Loucy (cell line): ENCODE measurements at regions not wholly inside any gene's neighbourhood (a gene's known extent, or its start where the extent isn't known, plus 50 kb on each side); places are given as distances from the start of the nearest gene placed in this dataset.

Source experiments
- H2AFZ ChIP-seq: fragments of 200-600 bp; sonication (generic); 2 replicates; pipeline ENCODE4 v1.6.0; 2016; ENCODE audit warnings: antibody characterized with exemption, mild to moderate bottlenecking, low read length, moderate library complexity
- H3F3A ChIP-seq: fragments of 200-600 bp; 2 replicates; pipeline ENCODE4 v1.6.0; 2016; ENCODE audit warnings: antibody characterized with exemption, low read depth, mild to moderate bottlenecking
- H3K27me3 ChIP-seq: fragments of 200-600 bp; sonication (generic); 2 replicates; pipeline ENCODE4 v1.6.1; 2014; ENCODE audit warnings: low read length, mild to moderate bottlenecking; ENCODE audit not compliant: insufficient read depth, poor library complexity, severe bottlenecking
- H3K36me3 ChIP-seq: fragments of 200-600 bp; sonication (generic); 2 replicates; pipeline ENCODE4 v1.6.1; 2016; ENCODE audit warnings: low read length; ENCODE audit not compliant: insufficient read depth
- H3K4me1 ChIP-seq: fragments of 200-600 bp; sonication (generic); 2 replicates; pipeline ENCODE4 v1.5.1; 2014; ENCODE audit warnings: low read length, mild to moderate bottlenecking; ENCODE audit not compliant: insufficient read depth, poor library complexity, severe bottlenecking
- H3K4me2 ChIP-seq: fragments of 200-600 bp; sonication (generic); 2 replicates; pipeline ENCODE4 v1.6.0; 2014; ENCODE audit warnings: antibody characterized with exemption, low read length, low read depth, mild to moderate bottlenecking; ENCODE audit not compliant: poor library complexity, severe bottlenecking
- H3K4me3 ChIP-seq: fragments of 200-600 bp; sonication (generic); 2 replicates; pipeline ENCODE4 v1.5.1; 2014; ENCODE audit warnings: low read length, mild to moderate bottlenecking, mixed read lengths; ENCODE audit not compliant: poor library complexity, severe bottlenecking
- H3K79me2 ChIP-seq: fragments of 200-600 bp; sonication (generic); 2 replicates; pipeline ENCODE4 v1.6.1; 2014; ENCODE audit warnings: low read length; ENCODE audit not compliant: insufficient read depth
- H3K9ac ChIP-seq: fragments of 200-600 bp; sonication (generic); 2 replicates; pipeline ENCODE4 v1.6.0; 2014; ENCODE audit warnings: mild to moderate bottlenecking, low read depth, low read length, moderate library complexity; ENCODE audit not compliant: poor library complexity, severe bottlenecking
- H3K9me2 ChIP-seq: fragments of 200-600 bp; sonication (generic); replicated peaks from 2 replicates; pipeline ENCODE4 v1.6.1; 2016; ENCODE audit warnings: low read depth, low read length, mixed read lengths
- H3K9me3 ChIP-seq: fragments of 200-600 bp; sonication (generic); 2 replicates; pipeline ENCODE4 v1.6.1; 2014; ENCODE audit warnings: mild to moderate bottlenecking, antibody characterized with exemption, low read length, low read depth; ENCODE audit not compliant: insufficient read depth
- H4K20me1 ChIP-seq: fragments of 200-600 bp; sonication (generic); 2 replicates; pipeline ENCODE4 v1.6.0; 2014; ENCODE audit warnings: antibody characterized with exemption, low read length, mild to moderate bottlenecking; ENCODE audit not compliant: insufficient read depth, poor library complexity, severe bottlenecking
- CTCF ChIP-seq: fragments of 200-600 bp; sonication (generic); conservative IDR thresholded peaks from 2 replicates; pipeline ENCODE4 v1.5.1; 2014; ENCODE audit warnings: mild to moderate bottlenecking, antibody characterized with exemption, low read length
- EZH2phosphoT487 ChIP-seq: fragments of 200-600 bp; IDR thresholded peaks from 2 replicates; pipeline ENCODE4 v1.6.1; 2018; ENCODE audit warnings: antibody characterized with exemption, mild to moderate bottlenecking, moderate library complexity, borderline replicate concordance

- no peaks in the 10 kb centered on the region for H3K27me3 ChIP-seq
- H3K36me3 ChIP-seq: no peaks in the 10 kb centered on the region
- no peak overlapping the region for H3K4me3 ChIP-seq
- H3K9me3 ChIP-seq: no peaks in the 10 kb centered on the region
- H2AFZ ChIP-seq: no peak overlapping the region
- H3K79me2 ChIP-seq: no peaks in the 10 kb centered on the region
- TF ChIP-seq EZH2phosphoT487 (no peak), CTCF (no peak)
- no peak overlapping the region for H3K4me2 ChIP-seq
- H3K9ac ChIP-seq: no peak overlapping the region
- H3K4me1 ChIP-seq: no peaks in the 10 kb centered on the region
- H4K20me1 ChIP-seq: no peaks in the 10 kb centered on the region
- H3K9me2 ChIP-seq: no peaks in the 10 kb centered on the region
- H3F3A ChIP-seq: no peaks in the 10 kb centered on the region
Measured at GRCh38 chr11:130650456-130651030, 202.1 kb downstream of the ADAMTS15 start.

GRCh38 chr11:130651066-130651855 lies 202.8 kb downstream of the ADAMTS15 start:
- no peaks in the 10 kb centered on the region for H3K4me1 ChIP-seq

GRCh38 chr11:130652671-130653335 lies 204.4 kb downstream of the ADAMTS15 start:
- H3F3A ChIP-seq: no peaks in the 10 kb centered on the region
- no peak overlapping the region for H2AFZ ChIP-seq
- H3K36me3 ChIP-seq: no peaks in the 10 kb centered on the region
- H3K4me1 ChIP-seq: no peaks in the 10 kb centered on the region
- TF ChIP-seq EZH2phosphoT487 (no peak), CTCF (no peak)
- no peaks in the 10 kb centered on the region for H4K20me1 ChIP-seq
- no peaks in the 10 kb centered on the region for H3K79me2 ChIP-seq
- no peaks in the 10 kb centered on the region for H3K27me3 ChIP-seq
- H3K4me3 ChIP-seq: no peak overlapping the region
- no peak overlapping the region for H3K4me2 ChIP-seq
- H3K9me3 ChIP-seq: no peaks in the 10 kb centered on the region; the same call in 1 of the 2 replicates
- no peak overlapping the region for H3K9ac ChIP-seq
- no peaks in the 10 kb centered on the region for H3K9me2 ChIP-seq

More at GRCh38 chr11:130651066-130651855, 202.8 kb downstream of the ADAMTS15 start:
- Histone ChIP-seq H3K79me2 (no peaks in the 10 kb centered on the region), H3K9me2 (no peaks in the 10 kb centered on the region), H3K4me3 (no peak overlapping the region), H3K9me3 (no peaks in the 10 kb centered on the region), H2AFZ (no peak overlapping the region), H3K4me2 (no peak overlapping the region), H3K36me3 (no peaks in the 10 kb centered on the region), H3F3A (no peaks in the 10 kb centered on the region), H4K20me1 (no peaks in the 10 kb centered on the region), H3K27me3 (no peaks in the 10 kb centered on the region), H3K9ac (no peak overlapping the region)
- no peak for TF ChIP-seq CTCF
- TF ChIP-seq EZH2phosphoT487: no peak
